GM10266 (cell line): ENCODE measurements at regions not wholly inside any gene's neighbourhood (a gene's known extent, or its start where the extent isn't known, plus 50 kb on each side); places are given as distances from the start of the nearest gene placed in this dataset.

Experiments
- DNase-seq: peaks from one replicate; pipeline ENCODE4 v3.0.0; 2012; ENCODE audit errors: extremely low spot score
- CTCF ChIP-seq: IDR thresholded peaks from 2 replicates; pipeline ENCODE4 v1.5.1; 2012; ENCODE audit warnings: mild to moderate bottlenecking, low read depth; ENCODE audit not compliant: control insufficient read depth, insufficient read depth; ENCODE audit errors: missing control alignments

GRCh38 chr5:147966326-147966725 lies 60.0 kb upstream of the C5orf46 start:
- DNase-seq: no peak
- TF ChIP-seq CTCF: no peak

- no peak for DNase-seq
- no peak for TF ChIP-seq CTCF
Measured at GRCh38 chr5:147965715-147966114, 59.4 kb upstream of the C5orf46 start.

- no peak for DNase-seq
- TF ChIP-seq CTCF: no peak
Measured at GRCh38 chr5:147963948-147964693, 57.8 kb upstream of the C5orf46 start.

- TF ChIP-seq CTCF: no peak
- no peak for DNase-seq
Measured at GRCh38 chr5:147963436-147963835, 57.1 kb upstream of the C5orf46 start.

- no peak for TF ChIP-seq CTCF
- DNase-seq: no peak
Measured at GRCh38 chr5:147961208-147961749, 54.9 kb upstream of the C5orf46 start.

DNA sequence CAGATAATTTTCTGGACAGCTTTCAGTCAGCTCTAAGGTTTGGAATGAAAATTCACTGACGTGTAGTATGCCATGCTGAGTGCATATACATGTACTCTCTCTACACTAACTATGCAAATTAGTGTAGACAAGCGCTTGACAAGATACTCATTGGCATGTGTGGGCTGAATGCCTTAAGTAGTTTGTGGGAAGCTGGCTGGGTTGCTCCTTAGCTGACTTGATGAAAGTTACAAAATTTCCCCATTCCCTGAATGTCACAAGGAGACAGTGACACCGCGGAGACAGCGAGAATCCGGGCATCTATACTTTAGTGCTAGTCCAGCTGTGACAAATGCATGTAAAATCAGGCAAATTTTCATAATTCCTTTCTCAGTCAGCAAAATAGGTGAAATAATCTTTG lies 51.6 kb upstream of the C5orf46 start:
- no peak for TF ChIP-seq CTCF
- no peak for DNase-seq

GRCh38 chr5:147956842-147957223 lies 50.5 kb upstream of the C5orf46 start:
- TF ChIP-seq CTCF: no peak
- DNase-seq: no peak
